Lower leg skin (tissue), 3 donors: ENCODE measurements at regions not wholly inside any gene's neighbourhood (a gene's known extent, or its start where the extent isn't known, plus 50 kb on each side); places are given as distances from the start of the nearest gene placed in this dataset.

Experiments
- POLR2A ChIP-seq, 2 donors: fragments of 450-650 bp; IDR thresholded peaks; one replicate each; pipeline ENCODE4 v1.6.1; 2016 to 2017; ENCODE audit warnings: antibody characterized with exemption in 2 of 2, mild to moderate bottlenecking in 1 of 2, moderate library complexity in 1 of 2
- TF ChIP-seq, protein P1 (sequence below), 3 donors: fragments of 450-650 bp; IDR thresholded peaks; one replicate each; pipeline ENCODE4 v1.5.1; 2016; ENCODE audit warnings: antibody characterized with exemption in 3 of 3, mild to moderate bottlenecking in 3 of 3, moderate library complexity in 2 of 3

GRCh38 chr3:26474706-26475105, 147.9 kb upstream of the LRRC3B start:
- TF ChIP-seq POLR2A (IDR thresholded peaks at IDR 0.05) = no peak
- TF ChIP-seq, protein P1, sequence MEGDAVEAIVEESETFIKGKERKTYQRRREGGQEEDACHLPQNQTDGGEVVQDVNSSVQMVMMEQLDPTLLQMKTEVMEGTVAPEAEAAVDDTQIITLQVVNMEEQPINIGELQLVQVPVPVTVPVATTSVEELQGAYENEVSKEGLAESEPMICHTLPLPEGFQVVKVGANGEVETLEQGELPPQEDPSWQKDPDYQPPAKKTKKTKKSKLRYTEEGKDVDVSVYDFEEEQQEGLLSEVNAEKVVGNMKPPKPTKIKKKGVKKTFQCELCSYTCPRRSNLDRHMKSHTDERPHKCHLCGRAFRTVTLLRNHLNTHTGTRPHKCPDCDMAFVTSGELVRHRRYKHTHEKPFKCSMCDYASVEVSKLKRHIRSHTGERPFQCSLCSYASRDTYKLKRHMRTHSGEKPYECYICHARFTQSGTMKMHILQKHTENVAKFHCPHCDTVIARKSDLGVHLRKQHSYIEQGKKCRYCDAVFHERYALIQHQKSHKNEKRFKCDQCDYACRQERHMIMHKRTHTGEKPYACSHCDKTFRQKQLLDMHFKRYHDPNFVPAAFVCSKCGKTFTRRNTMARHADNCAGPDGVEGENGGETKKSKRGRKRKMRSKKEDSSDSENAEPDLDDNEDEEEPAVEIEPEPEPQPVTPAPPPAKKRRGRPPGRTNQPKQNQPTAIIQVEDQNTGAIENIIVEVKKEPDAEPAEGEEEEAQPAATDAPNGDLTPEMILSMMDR (IDR thresholded peaks at IDR 0.05) = no peak
